ENCODE measurements at regions not wholly inside any gene's neighbourhood (a gene's known extent, or its start where the extent isn't known, plus 50 kb on each side); places are given as distances from the start of the nearest gene placed in this dataset.
"Not testable (repeated sequence)": the region's sequence is repeated elsewhere in the genome, so short reads cannot be mapped to it uniquely, and the experiment has no call there.

DNA sequence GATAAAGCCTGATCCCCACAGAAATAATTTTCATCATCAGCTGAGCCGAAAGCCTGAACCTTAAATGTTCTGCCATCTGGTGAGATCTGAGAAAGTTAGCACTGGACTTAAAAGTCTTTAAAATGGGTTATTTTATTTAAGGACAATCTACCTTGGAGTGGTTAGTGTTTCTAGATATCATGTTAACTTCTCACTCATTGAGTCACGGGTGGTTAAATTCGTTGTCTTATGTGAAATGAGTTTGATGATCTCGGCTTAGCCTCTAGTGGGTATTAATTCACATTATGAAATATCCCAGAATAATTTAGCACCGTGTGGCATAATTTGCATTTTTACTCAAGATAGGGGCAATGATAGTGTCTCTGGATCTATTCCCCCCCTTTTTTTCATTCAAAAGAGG is 117.4 kb upstream of the ZNF536 start:
- TF ChIP-seq, protein P1, sequence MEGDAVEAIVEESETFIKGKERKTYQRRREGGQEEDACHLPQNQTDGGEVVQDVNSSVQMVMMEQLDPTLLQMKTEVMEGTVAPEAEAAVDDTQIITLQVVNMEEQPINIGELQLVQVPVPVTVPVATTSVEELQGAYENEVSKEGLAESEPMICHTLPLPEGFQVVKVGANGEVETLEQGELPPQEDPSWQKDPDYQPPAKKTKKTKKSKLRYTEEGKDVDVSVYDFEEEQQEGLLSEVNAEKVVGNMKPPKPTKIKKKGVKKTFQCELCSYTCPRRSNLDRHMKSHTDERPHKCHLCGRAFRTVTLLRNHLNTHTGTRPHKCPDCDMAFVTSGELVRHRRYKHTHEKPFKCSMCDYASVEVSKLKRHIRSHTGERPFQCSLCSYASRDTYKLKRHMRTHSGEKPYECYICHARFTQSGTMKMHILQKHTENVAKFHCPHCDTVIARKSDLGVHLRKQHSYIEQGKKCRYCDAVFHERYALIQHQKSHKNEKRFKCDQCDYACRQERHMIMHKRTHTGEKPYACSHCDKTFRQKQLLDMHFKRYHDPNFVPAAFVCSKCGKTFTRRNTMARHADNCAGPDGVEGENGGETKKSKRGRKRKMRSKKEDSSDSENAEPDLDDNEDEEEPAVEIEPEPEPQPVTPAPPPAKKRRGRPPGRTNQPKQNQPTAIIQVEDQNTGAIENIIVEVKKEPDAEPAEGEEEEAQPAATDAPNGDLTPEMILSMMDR (conservative IDR thresholded peaks at IDR 0.05; ENCODE audit: low read depth, low read length): no peak
- H2AFZ ChIP-seq (ENCODE audit: low read depth): no peak overlapping the region
- H3K36me3 ChIP-seq (ENCODE audit: insufficient read depth): no peaks in the 10 kb centered on the region
- H3K27ac ChIP-seq: no peak overlapping the region
- no peaks in the 10 kb centered on the region for H4K20me1 ChIP-seq (ENCODE audit: insufficient read depth)
- H3K79me2 ChIP-seq (ENCODE audit: insufficient read depth, low read depth): no peaks in the 10 kb centered on the region
- H3K4me2 ChIP-seq: no peak overlapping the region
- H3K4me1 ChIP-seq (ENCODE audit: low read depth, poor library complexity, severe bottlenecking): no peaks in the 10 kb centered on the region
- H3K9ac ChIP-seq: no peak overlapping the region
- no peaks in the 10 kb centered on the region; the same call in 1 of the 2 replicates for H3K27me3 ChIP-seq (ENCODE audit: insufficient read depth, low read depth)
- no peak overlapping the region for H3K4me3 ChIP-seq (IDR thresholded peaks at IDR 0.05; ENCODE audit: insufficient read depth, low read depth, low read length)

DNA sequence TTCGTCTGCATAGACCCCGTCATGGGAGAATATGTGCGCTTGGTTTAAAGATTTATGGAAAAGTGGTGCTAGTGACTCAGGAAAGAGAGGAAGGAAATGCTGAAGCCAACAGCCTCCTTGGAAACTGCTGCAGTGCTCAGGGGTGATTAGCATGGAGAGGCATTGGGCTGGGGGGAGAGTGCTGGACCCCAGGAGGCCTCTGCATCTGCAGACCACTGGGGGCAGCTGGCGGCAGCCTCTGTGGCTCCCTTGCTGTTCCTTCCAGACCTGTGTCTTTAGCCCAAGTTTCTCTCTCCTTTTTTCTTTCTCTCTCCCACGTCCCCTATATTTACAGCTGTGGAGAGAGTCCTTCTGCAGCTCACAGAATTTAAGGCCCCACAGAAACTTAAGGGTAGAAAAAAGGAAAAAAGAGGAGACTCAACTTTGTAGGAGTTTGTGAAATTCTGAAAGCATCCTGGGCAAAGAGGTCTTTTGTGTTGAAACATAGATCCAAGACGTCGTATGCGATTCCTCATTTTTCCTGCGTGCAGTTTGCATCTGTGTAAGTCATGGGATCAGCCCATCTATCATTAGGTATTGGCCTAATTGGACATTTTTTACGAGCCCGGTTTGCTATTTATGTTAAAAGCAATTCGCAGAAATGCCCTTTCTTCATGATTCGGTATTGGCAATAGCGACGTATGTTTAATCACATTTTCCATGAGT is 116.2 kb upstream of the ZNF536 start:
- Histone ChIP-seq H2AFZ (ENCODE audit: low read depth) (no peak overlapping the region), H3K4me2 (no peak overlapping the region), H3K36me3 (ENCODE audit: insufficient read depth) (no peaks in the 10 kb centered on the region), H4K20me1 (ENCODE audit: insufficient read depth) (no peaks in the 10 kb centered on the region), H3K79me2 (ENCODE audit: insufficient read depth, low read depth) (no peaks in the 10 kb centered on the region), H3K27me3 (ENCODE audit: insufficient read depth, low read depth) (no peaks in the 10 kb centered on the region; the same call in 1 of the 2 replicates), H3K4me3 (IDR thresholded peaks at IDR 0.05; ENCODE audit: insufficient read depth, low read depth, low read length) (no peak overlapping the region), H3K27ac (no peak overlapping the region), H3K4me1 (ENCODE audit: low read depth, poor library complexity, severe bottlenecking) (no peaks in the 10 kb centered on the region), H3K9ac (no peak overlapping the region)
- TF ChIP-seq, protein P1 (conservative IDR thresholded peaks at IDR 0.05; ENCODE audit: low read depth, low read length): no peak

DNA sequence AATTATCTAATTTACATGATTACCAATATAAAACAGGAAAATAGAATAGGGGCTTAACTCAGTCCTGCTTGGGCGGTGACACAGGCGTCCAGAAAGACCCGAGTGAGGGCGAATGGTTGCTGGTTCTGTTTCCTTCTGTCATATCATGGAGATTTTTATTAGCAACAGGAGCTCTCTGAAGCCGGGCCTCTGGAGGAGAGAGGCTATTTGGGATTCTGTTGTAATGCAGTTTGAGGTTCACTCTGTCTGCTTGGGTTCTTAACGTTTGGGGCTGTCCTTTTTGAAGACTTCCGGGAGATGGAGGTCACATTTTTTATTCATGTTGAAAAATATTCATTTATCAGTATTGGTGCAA is 115.7 kb upstream of the ZNF536 start:
- Histone ChIP-seq H3K27ac (no peak overlapping the region), H3K4me2 (no peak overlapping the region), H4K20me1 (ENCODE audit: insufficient read depth) (no peaks in the 10 kb centered on the region), H3K27me3 (ENCODE audit: insufficient read depth, low read depth) (no peaks in the 10 kb centered on the region; the same call in 1 of the 2 replicates), H3K79me2 (ENCODE audit: insufficient read depth, low read depth) (no peaks in the 10 kb centered on the region), H3K36me3 (ENCODE audit: insufficient read depth) (no peaks in the 10 kb centered on the region), H3K4me3 (IDR thresholded peaks at IDR 0.05; ENCODE audit: insufficient read depth, low read depth, low read length) (no peak overlapping the region), H2AFZ (ENCODE audit: low read depth) (no peak overlapping the region), H3K9ac (no peak overlapping the region), H3K4me1 (ENCODE audit: low read depth, poor library complexity, severe bottlenecking) (no peaks in the 10 kb centered on the region)
- TF ChIP-seq, protein P1 (conservative IDR thresholded peaks at IDR 0.05; ENCODE audit: low read depth, low read length): no peak

DNA sequence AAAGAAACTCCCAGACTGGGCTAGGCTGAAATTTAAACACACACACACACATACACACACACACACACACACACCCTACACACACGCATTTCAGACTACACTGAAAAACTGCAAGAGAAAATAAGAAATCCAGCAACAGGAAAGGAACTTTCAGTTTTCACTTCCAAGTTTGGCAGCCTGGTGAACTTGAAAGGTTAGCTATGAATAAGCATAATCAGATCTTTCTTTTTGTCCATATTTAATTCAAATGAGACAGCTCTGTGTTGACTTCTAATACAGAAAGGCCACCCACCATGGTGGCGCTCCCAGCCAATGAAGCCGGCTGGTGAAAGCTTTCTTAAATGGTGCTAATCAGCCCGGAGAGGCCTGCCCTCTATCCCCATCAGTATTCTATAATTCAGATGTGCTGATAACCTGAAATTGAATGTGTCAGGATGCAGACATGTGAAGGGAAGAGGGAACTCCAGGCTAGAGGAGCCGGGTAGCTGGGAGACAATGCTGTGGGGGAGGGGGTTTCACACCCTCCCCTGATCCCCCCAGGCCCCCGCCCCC is 108.3 kb upstream of the ZNF536 start:
- TF ChIP-seq, protein P1 (conservative IDR thresholded peaks at IDR 0.05; ENCODE audit: low read depth, low read length): no peak
- Histone ChIP-seq H4K20me1 (ENCODE audit: insufficient read depth) (no peaks in the 10 kb centered on the region), H2AFZ (ENCODE audit: low read depth) (no peak overlapping the region), H3K4me2 (no peak overlapping the region), H3K79me2 (ENCODE audit: insufficient read depth, low read depth) (no peaks in the 10 kb centered on the region), H3K9ac (no peak overlapping the region), H3K27ac (no peak overlapping the region), H3K27me3 (ENCODE audit: insufficient read depth, low read depth) (no peaks in the 10 kb centered on the region), H3K4me1 (ENCODE audit: low read depth, poor library complexity, severe bottlenecking) (no peaks in the 10 kb centered on the region), H3K4me3 (IDR thresholded peaks at IDR 0.05; ENCODE audit: insufficient read depth, low read depth, low read length) (no peak overlapping the region), H3K36me3 (ENCODE audit: insufficient read depth) (no peaks in the 10 kb centered on the region)

DNA sequence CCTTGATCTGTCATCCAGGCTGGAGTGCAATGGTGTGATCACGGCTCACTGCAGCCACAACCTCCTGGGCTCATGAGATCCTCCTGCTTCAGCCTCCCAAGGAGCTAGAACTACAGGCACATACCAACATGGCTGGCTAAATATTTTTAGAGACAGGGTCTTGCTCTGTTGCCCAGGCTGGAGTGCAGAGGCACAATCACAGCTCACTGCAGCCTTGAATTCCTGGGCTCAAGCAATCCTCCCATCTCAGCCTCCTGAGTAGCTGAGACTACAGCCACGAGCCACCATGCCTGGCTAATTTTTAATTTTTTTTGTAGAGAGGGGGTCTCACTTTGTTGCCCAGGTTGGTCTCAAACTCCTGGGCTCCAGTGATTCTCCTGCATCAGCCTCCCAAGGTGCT is 106.3 kb upstream of the ZNF536 start:
- not testable (repeated sequence) for H3K27me3 ChIP-seq (ENCODE audit: insufficient read depth, low read depth); H3K4me1 ChIP-seq (ENCODE audit: low read depth, poor library complexity, severe bottlenecking); H3K4me2 ChIP-seq; H3K9ac ChIP-seq; H3K79me2 ChIP-seq (ENCODE audit: insufficient read depth, low read depth); H3K4me3 ChIP-seq (IDR thresholded peaks at IDR 0.05; ENCODE audit: insufficient read depth, low read depth, low read length); H3K36me3 ChIP-seq (ENCODE audit: insufficient read depth); H4K20me1 ChIP-seq (ENCODE audit: insufficient read depth); H3K27ac ChIP-seq; H2AFZ ChIP-seq (ENCODE audit: low read depth)
